ENCODE measurements at regions not wholly inside any gene's neighbourhood (a gene's known extent, or its start where the extent isn't known, plus 50 kb on each side); places are given as distances from the start of the nearest gene placed in this dataset.

DNA sequence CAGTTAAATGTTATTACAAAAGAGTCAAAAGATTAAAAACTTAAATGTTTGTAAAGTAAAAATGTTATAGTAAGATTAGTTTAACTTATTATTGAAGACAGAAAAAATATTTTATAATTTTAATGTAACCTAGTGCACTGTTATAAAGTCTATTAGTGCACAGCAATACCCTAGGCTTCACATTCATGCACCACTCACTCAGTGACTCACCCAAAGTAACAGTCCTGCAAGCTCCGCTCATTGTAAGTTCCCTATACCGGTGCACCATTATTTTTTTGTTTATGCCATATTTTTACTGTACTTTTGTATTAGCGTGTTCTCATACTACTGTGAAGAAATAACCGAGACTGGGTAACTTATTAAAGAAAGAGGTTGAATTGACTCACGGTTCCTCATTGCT is 759.7 kb upstream of the CDH7 start:
- no peak for DNase-seq (ENCODE audit: low spot score)

DNA sequence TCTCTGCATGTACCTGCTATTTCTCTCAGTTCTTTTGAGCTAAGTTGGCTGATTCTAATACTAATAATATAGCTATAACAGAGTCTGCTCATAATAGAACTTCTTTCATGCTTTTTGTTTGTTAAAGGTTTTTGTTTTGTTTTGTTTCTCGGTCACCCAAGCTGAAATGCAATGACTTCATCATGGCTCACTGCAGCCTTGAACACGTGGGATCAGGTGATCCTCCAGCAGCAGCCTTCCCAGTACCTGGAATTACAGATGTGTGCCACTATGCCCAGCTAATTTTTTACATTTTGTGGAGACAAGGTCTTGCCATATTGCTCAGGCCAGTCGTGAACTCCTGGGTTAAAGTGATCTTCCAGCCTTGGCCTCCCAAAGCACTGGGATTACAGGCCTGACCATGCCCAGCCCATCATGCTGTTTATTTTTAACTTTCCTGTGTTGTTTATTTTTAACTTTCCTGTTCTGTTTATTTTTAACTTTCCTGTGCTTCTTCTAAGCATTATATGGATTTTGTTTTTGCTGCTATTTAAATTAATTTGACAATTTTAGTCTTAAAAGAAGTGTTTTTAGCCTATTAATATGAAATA is 763.8 kb upstream of the CDH7 start:
- no peak for DNase-seq (ENCODE audit: low spot score)

GRCh38 chr18:64983497-64984238 is 767.1 kb upstream of the CDH7 start:
- DNase-seq (ENCODE audit: low spot score) = no peak

GRCh38 chr18:64982414-64983055 is 768.3 kb upstream of the CDH7 start:
- no peak for DNase-seq (ENCODE audit: low spot score)

- no peak for DNase-seq (ENCODE audit: low spot score)
Observed at GRCh38 chr18:64981915-64982314, 768.9 kb upstream of the CDH7 start.

DNA sequence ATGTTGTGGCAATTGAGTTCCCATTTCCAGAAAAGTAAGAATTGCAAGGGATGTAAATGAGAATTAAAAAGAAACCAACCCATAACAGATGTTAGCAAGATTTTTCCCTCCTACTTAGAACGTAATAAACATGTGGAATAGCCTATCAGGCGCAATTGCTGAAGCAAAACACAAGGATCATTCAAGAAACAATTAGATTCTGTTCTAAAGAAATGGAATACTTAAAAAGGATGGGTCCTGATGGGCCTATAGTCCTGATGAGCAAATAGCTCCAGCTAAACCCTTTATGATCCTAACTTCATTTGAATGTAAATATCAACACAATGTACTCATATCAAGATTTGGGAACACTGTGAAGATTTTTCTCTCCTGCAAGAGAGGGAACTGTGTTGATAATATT is 771.0 kb upstream of the CDH7 start:
- DNase-seq (ENCODE audit: low spot score) = no peak

- no peak for DNase-seq (ENCODE audit: low spot score)
Observed at GRCh38 chr18:64974391-64975125, 776.3 kb upstream of the CDH7 start.

DNA sequence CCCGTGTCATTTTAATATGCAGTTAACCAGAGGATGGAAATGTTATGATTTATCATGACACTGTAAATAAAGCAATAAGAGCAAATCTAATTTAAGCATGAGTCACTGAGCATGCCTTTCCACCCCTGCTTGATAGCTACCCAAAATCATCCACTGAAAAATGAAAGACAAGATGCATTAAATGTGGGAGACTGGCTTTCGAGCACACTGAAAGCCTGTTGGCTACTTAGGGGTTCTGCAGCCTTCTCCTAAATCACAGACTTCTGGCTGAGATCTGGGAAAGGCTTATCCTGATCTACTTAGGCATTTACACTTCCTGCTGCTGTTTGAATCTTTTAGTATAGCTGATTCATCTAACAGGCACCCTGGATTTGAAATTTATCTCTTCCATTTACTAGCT is 778.3 kb upstream of the CDH7 start:
- DNase-seq (ENCODE audit: low spot score) = no peak

- DNase-seq (ENCODE audit: low spot score) = no peak
Observed at GRCh38 chr18:64966667-64967066, 784.1 kb upstream of the CDH7 start.

DNA sequence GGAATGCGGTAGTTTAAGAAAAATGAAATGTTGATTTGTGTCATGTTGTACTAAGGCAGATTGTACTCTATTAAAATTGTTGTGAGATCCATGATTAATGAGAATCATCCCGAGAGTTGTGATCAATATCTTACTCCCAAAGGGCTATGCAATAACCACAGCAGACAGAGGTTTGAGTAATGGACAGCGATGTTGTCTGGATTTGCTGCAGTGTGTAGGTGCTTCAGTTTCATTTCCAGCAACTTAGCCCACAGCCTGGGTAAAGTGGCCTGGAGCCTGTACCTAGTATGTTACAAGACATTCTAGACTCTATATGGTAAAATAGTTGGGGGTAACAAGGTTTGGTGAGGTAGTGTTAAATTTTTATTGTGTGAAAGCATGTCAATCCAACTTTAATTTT is 794.3 kb upstream of the CDH7 start:
- DNase-seq (ENCODE audit: low spot score) = no peak

DNA sequence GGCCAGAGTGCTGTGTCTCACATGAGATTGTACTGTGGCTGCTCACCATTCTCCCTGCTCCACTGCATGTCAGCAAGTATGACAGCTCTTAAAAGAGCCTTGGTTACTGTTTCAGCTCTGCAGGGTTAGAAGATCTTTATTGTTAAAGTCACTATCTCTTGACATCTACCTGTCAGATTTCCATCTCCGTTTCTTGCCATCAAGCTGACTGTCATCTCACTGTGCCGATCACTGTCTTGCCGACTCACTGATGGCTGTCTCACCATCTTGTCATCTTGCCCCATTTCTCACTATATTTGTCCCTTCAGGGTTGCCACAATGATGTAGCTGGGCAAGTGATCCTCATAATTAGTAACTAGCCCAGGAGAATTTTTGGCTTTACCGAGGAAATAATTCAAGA is 800.9 kb upstream of the CDH7 start:
- no peak for DNase-seq (ENCODE audit: low spot score)

DNA sequence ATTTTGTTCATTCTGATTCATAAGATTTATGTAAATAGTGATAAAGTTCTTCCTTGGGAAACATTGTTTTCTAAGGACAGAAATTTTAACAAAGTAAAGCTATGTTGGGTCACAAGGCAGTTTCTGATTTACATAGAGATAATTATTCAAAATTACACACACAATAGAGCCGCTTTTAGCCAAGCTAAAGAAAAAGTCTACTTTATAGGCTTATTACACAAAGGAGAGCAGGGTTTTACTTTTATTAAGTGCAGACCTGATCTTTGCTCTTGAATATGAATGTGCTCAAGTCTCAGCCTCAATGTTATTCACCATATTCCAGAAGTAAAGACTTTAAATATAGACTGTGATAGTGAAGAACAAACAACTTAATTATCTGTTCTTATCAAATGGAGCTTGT is 787.8 kb upstream of the LINC00305 start:
- no peak for DNase-seq (ENCODE audit: low spot score)

- DNase-seq (ENCODE audit: low spot score) = no peak
Observed at GRCh38 chr18:64929036-64929435, 780.1 kb upstream of the LINC00305 start.

- DNase-seq (ENCODE audit: low spot score) = no peak
Observed at GRCh38 chr18:64919971-64920570, 771.2 kb upstream of the LINC00305 start.

DNA sequence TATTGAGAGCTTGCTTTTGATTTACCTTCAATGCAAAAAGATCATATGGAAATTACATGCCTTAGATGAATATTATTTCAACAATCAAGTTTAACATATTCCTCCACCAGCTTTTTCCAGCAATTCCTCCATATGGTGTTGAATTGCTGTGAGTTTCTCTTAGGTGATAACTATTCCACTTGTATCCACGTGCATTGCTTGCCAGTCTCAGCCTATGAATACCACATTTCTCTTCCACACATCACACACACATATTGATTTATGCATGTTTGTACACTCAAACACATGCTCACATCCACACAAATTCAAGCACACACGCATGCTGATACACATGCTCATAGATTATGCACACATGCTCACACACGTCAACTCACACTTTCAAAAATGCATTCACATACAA is 770.0 kb upstream of the LINC00305 start:
- no peak for DNase-seq (ENCODE audit: low spot score)

GRCh38 chr18:64893349-64893748 is 744.5 kb upstream of the LINC00305 start:
- no peak for DNase-seq (ENCODE audit: low spot score)

GRCh38 chr18:64888956-64889355 is 740.1 kb upstream of the LINC00305 start:
- no peak for DNase-seq (ENCODE audit: low spot score)

DNA sequence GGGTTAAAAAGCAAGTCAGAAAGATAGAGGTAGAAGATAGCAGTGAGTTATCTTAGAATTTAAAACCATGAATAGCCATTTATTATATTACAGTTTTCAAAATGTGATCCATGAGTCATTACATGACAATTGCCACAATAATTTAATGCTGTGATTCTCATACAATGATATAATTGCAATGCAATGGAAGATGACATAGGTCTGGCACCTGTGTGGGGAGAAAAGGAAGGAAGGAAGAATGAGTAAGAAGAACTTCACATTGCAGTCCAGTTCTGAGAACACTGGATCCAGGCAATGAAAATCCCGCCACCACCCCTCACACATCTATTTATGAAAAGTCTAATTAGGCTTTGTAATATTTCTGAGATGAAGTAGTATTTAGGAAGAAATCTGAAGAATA is 738.1 kb upstream of the LINC00305 start:
- DNase-seq (ENCODE audit: low spot score) = no peak

DNA sequence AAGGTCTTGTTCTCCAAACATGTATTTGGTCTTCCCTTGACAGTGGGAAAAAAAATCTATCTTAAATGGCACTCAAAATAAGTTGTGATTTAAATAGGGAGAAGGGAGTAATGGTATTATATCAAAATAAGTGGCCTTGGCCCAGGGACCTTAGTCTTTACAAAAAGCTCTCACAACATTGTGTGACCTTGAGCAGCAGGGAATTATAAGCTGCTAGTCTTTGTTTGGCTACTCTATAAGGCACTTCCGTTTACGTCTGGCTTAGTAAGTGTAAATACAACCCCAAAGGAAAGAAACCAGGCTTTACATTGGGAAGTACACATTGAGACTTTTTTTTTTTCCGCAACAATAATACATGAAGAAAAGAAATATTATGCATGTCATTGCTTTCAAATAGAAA is 734.0 kb upstream of the LINC00305 start:
- no peak for DNase-seq (ENCODE audit: low spot score)

- DNase-seq (ENCODE audit: low spot score) = no peak
Observed at GRCh38 chr18:64876833-64877232, 727.9 kb upstream of the LINC00305 start.

DNA sequence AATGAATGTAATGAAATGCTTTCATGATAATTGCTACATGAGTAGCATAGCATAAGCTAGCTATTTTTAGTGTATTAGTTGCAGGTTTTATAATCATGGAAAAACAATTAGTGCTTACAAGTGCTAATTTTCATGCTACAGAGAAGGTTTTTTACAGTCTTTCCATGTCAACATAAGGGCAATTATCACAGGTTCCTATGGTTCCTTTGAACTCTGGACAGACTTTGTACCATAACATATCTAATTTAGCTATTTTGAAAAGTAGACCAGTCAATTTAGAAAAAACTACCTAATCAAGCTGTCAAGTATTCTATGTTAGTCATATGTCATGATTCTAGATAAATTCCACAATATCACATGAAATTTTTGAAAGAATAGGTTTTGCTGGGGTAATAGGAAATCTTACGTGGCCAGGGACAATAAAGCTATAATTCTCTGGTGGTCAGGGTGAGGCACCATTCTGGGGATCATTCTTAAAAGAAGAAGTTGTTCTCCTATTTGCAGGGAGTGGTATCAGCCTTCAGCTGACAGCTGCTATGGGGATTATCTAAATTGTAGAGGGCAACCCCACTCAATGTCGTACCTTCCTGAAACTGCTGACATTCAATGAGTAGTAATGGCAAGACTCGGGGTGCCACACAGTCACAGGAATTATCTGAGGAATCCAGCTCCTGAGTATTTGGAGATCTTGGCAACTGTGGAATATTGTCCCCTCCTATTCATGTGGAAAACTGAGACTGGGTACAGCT is 724.0 kb upstream of the LINC00305 start:
- DNase-seq (ENCODE audit: low spot score) = no peak

GRCh38 chr18:64854112-64854511 is 705.2 kb upstream of the LINC00305 start:
- DNase-seq (ENCODE audit: low spot score) = no peak

Data from Ammon's horn (tissue), 1 donor.